Right forelimb (tissue), 1 donor: ENCODE measurements at regions not wholly inside any gene's neighbourhood (a gene's known extent, or its start where the extent isn't known, plus 50 kb on each side); places are given as distances from the start of the nearest gene placed in this dataset.
"Not testable (repeated sequence)": the region's sequence is repeated elsewhere in the genome, so short reads cannot be mapped to it uniquely, and the experiment has no call there.

ENCODE experiments used
- DNase-seq: peaks from one replicate; pipeline ENCODE4 v3.0.0-alpha.2; 2018

DNA sequence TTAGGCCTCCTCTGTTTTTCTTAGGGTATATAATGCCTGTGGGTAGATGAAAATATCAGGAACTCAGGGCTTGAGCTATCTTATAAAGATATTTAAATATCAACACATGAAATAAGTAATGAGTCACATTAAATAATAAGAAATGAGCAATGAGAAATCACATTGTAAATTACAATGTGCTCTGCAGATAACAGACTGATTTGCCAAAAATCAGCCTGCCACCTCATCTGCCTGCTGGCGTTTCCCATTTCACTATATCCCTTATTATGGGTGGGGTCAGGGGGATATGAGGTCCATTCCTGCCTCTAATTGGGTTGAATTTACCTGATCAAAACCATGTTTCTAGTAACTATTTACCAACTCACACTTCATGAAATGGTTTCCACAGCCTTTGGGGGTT lies 335.2 kb downstream of the CDC5L start:
- DNase-seq: no peak

DNA sequence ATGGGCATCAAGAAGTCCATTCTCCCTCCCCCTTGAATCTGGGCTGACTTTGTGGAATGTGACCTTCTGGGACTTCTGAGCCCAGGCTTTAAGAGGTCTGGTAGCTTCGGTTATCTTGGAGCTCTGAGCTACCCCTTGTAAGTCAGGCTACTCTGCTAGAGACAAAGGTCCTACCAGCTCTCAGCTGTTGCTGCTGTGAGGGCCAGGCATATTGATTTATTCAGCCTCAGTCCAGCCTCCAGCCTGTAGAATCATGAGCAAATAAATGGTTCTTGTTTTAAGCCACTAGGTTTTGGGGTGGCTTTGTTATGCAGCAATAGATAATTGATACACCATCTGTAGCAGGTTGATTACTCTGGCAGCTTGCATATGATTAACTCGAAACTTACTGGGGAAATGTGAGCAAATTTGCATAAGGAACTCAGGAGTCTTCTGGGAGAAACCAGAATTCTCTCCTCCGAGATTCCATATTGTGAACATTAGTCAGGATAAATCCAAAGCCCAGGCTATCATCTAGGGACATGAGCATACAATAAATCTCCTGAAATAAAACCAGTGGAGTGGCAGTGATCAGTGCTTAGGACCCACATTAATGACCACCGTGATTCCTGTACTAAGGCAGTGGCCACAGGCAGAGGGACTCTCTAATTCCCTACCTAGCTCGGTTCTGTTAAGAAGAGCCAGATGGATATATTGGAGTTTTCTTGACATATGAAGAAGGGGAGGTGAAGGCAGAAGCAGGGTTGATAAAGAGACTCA lies 336.1 kb downstream of the CDC5L start:
- no peak for DNase-seq

DNA sequence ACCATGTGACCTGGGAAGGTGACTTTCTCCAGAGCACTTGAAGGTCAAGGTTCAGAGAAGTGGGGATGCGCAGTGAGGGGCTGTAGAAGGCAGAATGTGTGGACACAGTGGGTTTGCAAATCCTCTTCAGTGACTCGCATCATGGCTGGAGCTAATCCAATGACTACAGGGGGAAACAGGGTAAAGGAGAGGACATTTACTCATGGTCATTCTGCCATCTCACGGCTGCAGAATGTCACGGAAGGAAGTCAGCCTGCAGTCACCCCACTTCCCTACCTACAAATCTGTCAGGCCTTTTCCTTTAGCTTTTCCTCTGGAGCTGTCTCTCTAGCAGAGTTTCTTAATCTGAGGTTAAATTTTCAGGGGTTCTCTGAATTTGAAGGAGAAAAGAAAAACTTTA lies 337.6 kb downstream of the CDC5L start:
- DNase-seq: no peak

DNA sequence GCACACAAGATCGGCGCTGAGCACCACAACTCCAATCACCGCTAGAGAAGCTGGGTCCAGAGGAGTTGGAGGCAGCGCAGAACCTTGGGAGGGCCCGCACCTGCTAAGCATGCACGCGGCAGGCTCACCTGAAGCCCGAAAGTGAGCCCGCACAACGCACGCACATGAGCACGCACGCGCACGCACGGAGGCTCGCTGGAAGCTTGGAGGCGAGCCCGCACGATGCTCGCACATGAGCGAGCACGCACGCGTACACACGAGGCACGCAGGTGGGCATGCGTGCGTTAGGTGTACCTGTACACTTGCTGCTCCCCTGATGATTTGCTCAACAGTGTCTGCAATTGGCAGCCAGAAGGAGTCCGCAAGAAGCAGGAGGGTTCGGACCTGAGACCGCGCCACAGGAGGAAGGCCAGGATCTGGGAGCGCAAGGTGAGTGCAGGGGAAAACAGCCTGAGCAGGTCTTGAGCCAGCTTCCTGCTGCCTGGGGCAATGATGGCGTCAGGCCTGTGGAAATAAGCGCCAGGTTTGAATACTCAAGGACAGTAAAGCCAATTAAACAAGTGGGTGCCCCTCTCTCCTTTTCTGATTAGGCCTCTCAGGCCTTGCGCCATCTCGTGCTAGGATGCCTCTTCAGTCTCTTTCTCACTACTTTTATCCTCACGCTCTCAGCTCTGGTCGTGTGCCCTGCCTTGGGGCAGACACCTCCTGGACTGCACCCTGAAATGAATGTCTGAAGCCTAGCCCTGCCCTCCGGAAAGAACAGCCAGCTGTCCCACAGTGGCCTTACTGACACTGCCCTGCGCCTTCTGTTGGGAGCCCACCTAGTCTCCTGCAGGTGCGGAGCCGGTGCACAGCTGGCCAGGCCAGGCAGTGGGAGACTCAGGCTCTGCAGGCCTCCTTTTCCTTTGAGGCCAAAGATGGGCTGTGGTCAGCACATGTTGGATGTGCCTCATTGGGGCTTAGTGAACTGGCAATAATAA lies 340.4 kb downstream of the CDC5L start:
- no peak for DNase-seq

DNA sequence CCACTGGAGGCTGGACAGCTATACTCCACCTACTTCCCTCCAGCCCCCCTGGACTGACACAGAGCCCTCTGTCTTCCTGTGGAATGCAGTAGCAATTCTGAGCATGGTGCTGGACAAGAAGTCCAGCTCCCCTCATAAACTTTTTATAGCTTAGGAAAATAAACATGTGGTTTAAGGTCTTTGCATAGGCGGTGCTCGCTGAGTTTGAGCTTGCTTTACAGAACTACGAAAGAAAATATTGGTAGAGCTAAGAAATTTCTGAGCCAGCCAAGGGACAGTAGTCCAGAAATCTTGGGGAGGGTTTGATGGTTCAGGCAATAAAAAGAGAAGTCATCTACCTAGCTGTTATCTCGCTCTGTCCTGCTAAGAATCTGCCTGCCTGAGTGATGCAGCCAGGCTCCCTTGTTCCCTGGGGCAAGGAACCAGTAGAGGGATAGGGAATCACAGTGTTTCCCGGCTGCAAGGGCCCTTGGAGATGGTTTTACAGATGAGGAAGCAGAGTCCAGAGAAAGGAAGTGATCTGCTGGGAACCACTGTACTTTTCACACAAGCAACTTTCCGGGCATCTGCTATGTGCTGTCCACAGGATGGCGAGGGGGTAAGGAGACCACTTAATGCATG lies 343.4 kb downstream of the CDC5L start:
- no peak for DNase-seq

DNA sequence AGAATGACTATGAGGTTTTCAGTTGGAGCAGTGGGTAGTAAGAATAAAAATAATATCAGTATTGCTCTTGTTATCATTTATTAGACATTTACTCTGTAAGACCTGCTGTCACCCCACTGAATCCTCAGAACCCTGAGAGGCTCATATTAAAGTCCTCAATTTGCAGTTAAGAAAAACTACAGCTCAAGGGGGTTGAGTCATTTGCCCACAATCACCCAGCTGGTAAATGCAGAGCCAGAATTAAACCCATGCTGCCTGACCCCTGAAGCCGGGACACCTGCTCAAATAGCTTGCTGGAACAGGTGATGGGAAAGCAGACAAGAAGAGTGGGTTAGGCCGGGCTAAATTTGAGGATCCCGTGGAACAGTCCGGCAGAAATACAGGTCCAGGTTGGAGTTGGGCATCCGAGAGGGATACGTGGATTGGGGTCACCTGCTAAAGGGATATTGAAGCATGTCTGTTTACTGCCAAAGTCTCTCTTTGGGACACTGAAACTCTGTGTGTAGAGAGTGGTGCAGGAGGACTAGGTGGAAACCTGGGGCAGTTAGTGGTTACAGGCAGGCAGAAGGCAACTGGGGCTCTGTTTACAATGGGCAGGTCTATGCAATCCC lies 344.1 kb downstream of the CDC5L start:
- no peak for DNase-seq

DNA sequence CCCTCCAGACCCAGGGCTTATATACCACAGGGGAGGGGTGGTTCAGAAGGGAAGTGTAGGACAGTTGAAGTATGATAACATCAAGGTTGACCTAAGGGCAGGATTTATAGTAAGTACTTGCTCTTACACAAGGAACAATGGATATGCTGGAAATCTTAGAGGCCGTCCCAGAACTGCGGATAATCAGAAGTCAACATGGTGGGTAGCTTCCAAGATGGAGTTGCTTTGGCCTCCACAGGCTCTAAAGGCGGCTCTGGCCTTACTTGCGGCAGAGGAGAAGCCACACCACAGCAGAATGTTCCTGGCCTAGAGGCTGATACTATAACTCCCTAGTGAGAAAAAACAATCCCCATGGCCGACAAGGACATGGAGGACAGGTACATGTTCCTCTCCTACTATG lies 344.7 kb downstream of the CDC5L start:
- no peak for DNase-seq

DNA sequence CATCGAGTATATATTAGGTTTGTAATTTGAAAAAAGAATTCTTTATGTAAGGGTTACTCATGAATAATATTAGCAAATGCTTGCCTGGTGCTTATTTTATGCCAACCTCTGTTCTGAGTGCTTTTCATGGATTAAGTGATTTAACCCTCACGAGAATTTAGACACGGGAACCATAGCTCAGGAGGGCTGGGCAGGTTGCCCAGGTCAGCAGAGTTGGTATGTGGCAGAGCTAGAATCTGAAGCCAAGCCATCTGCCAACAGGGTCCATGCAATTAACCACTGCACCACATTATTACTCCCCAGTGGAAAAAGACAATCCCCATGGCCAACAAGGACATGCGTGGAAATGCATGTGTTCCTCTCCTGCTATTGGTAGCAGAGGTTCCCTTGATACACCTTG lies 345.6 kb downstream of the CDC5L start:
- no peak for DNase-seq

DNA sequence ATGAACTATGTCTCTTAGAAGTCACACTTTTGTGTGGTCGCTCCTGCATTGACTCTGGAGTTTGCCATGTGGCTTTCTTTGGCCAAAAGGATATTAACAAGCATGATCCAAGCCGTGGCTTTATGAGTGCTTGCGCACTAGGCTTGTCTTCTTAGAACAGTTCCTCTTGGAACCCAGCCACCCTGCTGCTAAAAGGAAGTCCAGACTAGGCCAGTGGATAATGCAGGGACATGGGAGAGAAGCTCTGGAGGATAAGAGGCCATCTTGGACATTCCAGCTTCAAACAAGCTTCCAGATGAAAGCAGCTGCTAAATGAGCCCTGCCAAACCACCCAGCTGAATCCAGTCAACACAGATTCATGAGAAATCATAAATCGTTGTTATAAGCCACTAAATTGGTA lies 346.4 kb downstream of the CDC5L start:
- DNase-seq: no peak

DNA sequence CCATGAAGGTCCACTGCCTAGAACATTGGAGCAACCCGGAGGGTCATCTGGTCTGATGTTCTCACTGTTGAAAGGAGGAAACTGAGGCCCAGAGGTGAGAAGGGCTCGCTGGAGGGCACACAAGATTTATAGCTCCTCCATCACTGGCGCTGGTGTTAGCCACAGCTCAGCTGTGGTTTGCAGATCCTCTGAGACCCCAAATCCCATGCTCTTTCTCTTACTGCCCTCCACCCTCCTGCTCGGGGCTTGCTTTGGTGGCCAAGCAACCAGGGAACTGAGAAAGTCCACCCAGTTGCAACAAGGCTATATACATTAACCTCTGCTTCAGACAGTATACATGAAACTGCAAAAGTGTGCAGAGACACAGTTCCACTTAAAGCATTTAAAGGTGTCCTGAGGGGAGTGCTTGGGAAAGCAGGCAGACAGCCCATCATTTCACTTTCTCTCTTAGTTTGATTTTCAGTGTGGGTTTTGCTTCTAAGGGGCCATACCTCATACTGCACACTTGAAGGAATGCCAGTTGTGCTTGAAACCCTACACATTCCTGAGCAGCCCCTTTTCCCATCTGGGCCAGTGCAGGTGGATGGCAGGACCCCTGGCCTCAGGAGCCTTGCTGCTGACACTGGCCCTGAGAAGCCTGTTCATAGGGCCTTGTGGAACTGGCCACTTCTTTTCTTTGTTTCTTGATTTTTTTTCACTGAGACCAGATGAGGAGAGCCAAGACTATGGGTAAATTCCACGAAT lies 347.6 kb downstream of the CDC5L start:
- DNase-seq: no peak

DNA sequence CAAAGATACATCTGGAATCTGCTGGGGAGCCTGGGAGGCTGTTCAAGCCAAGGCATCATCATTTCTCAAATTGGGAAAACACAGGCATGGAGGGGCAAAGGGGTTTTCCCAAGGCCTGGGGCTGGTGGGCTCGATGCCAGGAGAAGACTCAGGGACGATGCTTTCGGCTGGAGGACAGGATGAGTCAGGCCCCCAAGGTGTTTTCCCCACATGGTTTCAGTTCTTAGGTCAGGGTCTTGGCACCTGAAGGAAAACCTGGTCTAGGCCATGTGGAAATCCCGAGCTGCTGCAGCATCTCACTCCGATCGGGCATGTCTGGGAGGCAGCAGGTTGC lies 348.1 kb downstream of the CDC5L start:
- no peak for DNase-seq

DNA sequence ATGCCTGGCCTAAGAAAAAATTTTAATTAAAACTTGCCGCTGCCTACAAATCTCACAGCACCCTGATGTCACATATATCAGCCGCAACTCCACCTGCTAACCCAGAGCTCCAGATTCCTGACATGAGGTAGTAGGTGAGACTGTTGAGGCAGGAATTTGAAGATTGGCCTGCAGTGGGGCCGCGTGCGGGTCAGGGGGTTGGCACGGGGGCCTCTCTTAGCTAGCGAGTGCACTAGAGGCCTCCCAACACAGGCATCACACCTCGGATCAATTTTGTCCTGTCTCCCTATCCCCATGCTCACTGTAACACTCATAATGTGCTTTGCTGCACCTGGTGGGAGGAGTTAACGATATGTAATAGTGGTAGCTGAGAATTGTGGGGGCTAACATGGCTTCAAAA lies 349.8 kb downstream of the CDC5L start:
- no peak for DNase-seq

DNA sequence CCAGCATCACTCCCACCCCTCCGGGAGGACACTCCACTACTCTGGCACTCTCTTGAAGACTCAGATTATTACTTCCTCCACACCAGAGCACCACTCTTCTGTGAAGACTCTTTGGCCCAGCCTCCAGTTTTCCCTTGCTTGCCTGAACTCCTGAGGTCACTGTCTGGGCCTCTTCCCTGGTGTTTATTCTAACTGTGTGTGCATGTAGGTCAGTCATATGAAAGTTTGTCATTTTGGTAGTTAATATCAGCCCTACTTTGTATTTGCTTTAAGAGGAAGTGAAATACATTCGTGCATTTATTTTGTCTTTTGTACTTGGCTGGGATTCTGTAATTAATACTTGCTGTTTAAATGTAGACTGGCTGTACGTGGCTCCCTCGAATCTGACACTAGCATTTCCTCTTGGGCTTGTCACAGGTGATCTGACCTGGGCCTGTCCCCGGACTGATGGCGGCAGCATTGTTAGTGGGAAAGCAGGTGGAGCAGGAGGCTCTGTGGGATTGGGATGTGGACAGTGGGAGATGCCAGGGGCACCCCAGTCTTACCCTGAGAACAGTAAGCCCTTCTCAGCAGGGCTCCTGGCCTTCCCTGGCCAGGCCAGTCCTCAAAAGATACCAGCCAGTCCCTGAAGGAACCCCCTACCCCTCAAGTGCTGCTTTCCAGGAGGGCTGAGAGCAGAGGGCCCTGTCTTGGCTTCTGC lies 350.5 kb downstream of the CDC5L start:
- no peak for DNase-seq

DNA sequence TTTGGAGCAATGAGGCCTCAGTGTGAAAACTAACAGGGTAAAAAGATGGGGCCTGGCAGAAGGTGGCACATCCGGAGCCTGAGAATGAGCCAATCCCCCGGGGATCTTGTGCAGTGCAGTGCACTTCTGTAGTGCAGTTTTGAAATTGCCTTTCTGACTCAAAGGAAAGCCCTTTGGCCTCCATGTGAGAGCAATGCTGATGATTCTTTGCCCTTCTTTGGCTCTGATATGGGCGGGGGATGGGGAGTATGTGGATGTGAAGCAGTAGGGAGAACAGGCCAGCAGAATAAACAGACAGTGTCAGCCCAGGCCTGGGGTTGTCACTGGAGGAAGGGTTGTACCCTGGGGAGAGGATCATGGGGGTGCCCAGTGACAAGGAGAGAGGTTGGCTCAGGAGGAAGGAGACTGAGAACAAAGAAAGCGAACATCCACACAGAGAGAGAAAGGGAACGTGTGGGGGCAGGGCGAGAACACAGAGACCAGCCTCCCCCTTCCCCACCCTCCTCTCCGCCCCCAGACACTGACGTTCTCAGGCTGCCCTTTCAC lies 351.2 kb downstream of the CDC5L start:
- no peak for DNase-seq

DNA sequence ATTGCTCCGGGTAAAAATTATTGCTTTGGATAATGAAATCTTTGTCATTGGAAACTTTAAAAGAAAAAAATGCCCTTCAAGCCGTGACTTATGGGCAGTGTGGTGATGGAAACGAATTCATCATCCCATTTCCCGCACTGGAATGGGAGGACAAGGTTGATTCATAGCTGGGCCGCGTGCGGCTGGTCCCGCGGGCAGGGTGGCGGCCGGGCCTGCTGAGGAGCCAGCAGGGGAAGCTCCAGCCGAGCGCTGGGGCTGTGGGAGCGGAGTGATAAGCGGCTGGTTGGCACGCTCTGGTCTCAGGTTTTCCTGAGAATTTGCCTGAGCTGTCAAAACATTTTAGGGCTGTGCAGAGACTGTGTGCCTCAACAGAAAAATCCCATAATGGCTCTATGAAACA lies 351.7 kb downstream of the CDC5L start:
- DNase-seq: no peak

DNA sequence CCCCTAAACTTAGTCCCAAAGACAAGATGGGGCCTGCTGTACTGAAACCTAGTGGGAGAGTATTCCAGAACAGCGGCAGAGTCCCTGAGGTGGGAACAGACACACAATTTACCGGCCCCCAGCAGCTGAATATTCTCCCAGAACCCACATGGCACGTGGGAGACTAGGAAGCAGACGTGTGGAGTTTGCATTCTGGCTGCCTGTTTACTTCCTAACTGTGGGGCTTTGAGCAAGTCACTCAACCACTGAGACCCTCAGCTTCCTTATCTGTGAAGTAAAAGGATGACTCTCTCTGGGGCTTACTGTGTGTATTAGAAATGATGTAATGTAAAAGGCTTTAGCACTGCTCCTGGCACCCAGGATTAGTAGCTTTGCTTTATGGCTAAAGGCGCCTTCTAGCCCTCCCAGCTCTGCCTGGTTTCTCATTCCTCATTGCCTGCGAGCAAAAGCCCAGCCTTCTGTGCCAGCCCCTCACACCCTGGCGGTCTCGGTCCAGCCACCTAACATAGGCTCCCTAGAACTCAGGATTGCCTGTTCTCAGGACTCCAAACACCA lies 353.1 kb downstream of the CDC5L start:
- DNase-seq: no peak

DNA sequence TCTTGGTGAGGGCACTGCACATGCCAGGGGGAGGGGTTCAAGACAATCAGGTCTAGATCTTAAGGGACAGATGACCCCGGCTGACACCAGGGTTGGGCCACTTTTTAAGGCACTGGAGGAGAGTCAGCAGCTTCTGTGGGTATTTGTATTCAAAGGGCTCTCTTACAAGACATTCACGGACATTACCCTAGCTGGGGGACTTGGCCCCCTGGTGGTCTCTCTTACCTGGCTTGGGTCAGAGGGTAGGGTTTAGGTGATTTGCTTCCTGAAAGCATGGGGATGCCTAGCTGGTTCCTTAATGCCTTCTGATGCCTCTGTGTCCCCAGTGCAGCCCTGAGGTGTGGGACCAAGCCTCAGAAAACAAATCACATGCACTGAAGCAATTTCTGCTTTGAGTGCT lies 354.7 kb downstream of the CDC5L start:
- no peak for DNase-seq

DNA sequence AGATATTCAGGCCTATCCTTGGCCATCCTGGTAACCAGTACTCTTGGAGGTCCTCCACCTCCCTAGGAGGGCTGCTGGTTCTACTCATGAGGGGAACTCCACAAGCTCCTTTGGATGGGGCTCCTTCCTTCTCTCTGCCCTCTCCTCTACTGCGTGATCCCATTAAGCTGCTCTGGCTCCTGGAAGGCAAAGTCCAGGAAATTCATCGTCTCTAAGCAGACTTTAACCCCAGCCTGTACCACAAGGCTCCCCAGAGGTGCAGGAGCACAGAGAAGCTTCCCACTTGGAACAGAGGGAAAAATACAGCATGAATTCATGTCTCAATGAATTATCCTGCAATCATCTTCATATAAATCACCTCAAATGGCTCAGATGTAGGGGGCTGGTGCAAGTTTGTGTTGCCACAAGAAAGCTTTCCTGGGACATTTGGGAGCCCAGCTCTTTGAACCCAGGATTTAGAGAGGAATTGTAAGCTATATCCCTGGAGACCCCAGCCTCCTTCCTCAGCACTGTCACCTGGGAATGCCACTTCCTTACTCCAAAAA lies 355.4 kb downstream of the CDC5L start:
- no peak for DNase-seq

DNA sequence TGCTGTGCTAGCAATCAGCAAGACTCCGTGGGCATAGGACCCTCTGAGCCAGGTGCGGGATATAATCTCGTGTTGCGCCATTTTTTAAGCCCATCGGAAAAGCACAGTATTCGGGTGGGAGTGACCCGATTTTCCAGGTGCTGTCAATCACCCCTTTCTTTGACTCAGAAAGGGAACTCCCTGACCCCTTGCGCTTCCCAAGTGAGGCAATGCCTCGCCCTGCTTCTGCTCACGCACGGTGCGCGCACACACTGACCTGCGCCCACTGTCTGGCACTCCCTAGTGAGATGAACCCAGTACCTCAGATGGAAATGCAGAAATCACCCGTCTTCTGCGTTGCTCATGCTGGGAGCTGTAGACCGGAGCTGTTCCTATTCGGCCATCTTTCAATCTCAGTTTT lies 372.6 kb downstream of the CDC5L start:
- DNase-seq: not testable (repeated sequence)

DNA sequence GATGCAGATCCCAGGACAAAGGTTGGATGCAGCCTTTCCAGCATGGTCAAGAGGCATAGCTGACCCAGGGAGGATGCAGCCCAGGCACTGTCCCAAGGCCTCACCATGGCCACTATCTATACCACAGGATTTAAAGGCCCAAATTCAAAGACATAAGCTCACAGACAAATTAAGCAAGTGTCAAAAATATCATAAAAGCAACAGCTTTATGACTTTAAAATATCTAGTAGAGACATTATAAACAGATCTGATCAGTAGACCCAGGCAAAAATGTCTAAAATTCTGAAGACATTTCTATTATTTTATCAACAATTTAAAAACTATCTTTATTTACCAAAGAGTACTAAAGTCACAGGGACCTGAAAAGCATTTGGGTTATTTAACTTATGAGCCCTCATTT lies 373.5 kb downstream of the CDC5L start:
- DNase-seq: no peak

DNA sequence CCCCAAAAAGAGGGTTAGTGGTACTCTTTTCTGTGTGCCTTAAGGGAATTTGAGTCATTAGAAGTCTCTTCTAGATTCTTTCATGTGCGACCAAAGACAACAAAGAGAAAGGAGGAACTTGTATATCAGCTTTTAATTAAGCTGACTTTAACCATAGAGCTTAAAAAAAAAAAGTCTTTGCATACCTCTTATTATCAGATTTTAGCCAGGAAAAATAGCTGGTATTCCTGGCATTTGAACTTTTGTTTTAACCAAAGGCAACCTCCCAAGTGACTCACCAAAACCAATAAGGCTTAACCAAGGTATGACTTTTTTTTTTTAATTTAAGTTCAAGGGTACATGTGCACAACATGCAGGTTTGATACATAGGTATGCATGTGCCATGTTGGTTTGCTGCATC lies 375.0 kb downstream of the CDC5L start:
- no peak for DNase-seq
